ENCODE measurements at regions not wholly inside any gene's neighbourhood (a gene's known extent, or its start where the extent isn't known, plus 50 kb on each side); places are given as distances from the start of the nearest gene placed in this dataset.
"Not testable (repeated sequence)": the region's sequence is repeated elsewhere in the genome, so short reads cannot be mapped to it uniquely, and the experiment has no call there.

DNA sequence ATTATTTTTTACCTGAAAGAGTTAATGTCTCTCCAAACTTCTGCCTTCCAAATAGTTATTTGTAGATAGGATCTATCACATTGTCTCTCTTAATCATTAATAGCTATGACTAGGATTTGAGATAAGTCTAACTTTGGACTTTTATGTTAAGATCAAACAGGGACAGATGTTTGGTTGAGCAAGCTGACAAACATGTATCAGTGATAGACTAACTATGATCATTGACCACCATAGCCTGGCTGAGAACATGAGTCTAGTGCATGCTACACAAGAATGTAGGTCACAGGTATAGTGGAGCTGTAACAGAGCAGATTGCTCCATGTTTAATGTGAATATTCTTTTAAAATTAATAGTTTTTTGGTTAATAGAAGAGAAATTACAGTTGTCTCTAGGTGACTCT is 52.0 kb downstream of the SYT15B start:
- DNase-seq (ENCODE audit: low spot score): not testable (repeated sequence)
- peak; percentile 78 for ATAC-seq

DNA sequence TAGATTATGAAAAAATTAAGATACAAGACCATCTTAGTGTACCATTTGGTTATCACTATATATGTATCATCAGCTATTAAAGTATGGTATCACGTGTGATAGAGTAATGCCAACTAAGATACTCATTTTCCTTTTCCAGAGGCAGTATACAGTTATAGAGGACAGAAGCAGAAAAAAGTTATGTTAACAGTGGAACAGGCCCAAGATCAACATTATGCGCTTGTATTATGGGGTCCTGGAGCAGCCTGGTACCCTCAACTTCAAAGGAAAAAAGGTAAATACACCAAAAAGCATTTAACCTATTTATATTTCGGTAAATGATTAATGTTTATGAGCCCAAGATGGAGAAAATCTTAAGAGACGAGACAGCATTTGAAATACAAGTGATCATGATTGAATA is 52.9 kb downstream of the SYT15B start:
- DNase-seq (ENCODE audit: low spot score): not testable (repeated sequence)
- ATAC-seq: peak; percentile 11

GRCh38 chr10:47705698-47706414 is 57.5 kb downstream of the SYT15B start:
- ATAC-seq: peak; percentile 89
- peak; percentile 92 for DNase-seq (ENCODE audit: low spot score)

DNA sequence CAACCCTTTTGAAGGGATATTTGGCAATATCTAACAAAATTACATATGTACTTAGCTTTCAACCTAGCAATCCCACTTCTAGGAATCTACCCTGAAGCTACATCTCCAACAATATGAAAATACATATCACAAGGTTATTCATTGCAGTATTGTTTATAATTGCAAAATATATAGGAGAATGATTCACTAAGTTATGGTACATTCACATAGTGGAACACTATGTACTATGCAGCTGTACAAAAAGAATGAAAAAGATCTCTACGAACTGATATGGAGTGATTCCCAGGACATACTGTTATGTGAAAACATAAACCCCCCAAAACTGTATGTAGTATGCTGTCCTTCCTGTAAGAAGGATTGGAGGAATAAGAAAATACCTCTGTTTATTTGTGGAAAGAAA is 62.1 kb downstream of the SYT15B start:
- DNase-seq (ENCODE audit: low spot score); ATAC-seq: not testable (repeated sequence)

DNA sequence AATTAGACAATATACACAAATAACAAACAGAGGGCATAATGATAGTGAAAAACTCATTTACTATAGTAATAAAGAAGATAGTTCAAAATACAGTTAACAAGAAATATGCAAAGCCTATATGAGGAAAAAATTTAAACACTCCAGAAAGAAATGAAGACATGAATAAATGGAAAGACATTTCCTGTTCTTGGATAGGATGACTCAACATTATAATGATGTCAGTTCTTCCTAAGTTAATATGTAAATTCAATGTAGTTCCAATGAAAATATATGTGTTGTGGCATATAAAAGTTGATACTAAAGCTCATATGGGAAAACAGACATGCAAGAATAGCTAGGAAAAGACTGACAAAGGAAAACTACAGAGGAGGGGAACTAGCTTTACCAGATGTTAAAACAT is 63.5 kb downstream of the SYT15B start:
- not testable (repeated sequence) for DNase-seq (ENCODE audit: low spot score); ATAC-seq

DNA sequence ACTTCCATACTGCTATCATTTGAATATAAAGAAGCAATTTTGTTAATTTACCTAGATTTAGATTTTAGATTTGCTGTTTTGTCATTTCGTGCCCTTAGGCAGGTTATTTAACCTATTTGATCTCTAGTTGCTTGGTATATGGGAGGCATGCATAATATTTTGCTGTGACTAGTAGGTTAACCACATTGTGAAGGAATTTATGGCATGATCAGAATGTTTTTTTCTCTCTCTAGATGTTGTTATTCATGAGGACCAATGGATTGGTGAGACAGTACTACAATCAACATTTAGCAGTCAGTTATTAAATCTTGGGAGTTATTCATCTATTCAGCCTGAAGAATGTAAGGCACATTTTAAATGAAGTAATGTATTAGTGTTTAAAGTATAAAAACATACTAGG is 67.2 kb downstream of the SYT15B start:
- DNase-seq (ENCODE audit: low spot score); ATAC-seq: not testable (repeated sequence)

- not testable (repeated sequence) for DNase-seq (ENCODE audit: low spot score); ATAC-seq
These were observed 68.2 kb downstream of the SYT15B start for GRCh38 chr10:47695149-47695548.

DNA sequence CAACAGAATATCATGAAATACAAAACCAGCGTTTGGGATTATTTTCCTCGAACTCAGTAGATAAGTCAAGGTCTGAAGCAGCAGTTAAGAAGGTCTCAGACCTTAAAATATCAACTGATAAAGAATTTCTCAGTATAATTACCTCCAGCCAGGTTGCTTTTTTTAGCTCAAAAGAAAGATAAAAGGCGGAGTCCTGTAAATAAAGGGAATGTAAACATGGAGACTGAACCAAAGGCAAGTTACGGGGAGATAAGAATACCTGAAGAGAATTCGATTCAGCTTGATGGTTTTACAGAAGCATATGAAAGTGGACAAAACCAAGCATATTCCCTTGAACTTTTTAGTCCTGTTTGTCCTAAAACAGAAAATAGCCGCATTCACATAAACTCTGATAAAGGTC is 73.1 kb downstream of the SYT15B start:
- ATAC-seq; DNase-seq (ENCODE audit: low spot score): not testable (repeated sequence)

DNA sequence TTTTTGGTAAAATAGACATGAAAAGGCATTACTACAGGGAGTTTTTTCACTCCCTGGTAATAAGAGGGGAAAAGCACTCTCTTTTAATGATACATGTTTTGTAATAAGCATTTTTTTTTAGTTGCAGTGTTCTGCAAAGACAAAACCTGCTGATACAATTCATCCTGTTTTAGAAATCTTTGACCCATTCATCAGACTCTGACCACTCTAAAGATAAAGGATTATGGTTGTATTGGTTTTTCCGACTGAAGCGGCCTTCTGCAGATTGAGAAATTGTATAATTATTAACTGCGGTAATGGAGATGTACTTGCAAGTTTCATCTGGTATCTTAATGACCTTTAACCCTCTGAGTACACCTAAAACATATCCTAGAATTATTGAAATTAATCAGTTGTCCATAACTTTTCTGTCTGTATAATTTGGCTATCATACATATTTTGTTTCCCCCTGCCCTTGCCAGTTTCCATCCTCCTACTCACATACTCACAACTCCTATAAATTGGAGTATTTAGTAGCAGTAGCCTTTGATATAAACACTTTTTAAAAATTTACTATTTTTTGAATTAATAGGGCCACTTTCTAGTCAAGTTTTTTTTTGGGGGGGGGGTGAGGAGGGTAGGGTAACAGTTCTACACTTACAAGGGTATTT is 79.4 kb downstream of the SYT15B start:
- peak; percentile 49 for ATAC-seq
- DNase-seq (ENCODE audit: low spot score): not testable (repeated sequence)

DNA sequence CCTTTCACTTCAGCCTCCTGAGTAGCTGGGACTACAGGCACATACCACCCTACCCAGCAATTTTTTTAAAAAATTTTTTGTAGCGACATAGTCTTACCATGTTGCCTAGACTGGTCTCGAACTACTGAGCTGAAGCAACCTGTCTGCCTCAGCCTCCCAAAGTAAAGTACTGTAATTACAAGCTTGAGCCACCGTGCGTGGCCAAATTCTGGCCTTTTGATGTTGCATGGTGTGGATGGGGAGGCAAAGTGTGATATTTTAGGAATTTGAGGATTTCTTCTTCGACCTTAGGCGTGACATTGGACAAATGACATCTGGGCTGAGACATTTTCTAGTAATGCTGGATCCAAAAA is 81.8 kb downstream of the SYT15B start:
- ATAC-seq: not testable (repeated sequence)

DNA sequence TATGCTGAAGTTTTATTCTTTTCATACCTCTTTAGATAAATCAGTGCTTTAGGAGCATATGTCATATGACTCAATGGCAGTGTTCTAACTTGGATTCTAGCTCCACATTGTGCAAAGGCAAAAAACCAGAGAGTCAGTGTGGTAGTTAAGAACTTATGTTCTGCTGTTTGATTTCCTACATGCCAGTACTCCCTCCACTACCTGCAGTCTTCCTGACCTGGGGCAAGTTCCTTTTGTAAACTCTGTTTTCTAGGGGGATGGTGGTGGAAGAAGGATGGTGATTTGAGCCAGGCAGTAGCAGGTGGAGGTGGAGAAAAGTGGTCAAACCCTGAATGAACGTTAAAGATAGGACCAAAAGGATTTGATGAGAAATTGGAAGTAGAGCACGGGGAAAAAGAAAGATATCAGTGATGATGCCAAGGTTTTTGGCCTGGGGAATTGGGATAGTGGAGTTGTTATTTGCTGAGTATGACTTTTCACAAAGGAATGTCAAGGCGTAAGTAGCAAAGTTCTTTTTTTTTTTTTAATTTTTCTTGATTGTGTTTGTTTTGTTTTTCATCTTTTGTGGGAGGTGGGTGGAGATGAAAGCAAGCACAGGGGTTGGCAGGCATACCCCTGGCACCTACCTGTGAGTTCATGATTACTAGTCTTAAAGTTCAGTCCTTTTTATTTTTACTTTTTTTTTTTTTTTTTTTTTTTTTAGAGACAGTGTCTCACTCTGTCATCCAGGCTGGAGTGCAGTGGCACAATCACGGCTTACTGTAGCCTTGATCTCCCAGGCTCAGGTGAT is 82.3 kb downstream of the SYT15B start:
- not testable (repeated sequence) for DNase-seq (ENCODE audit: low spot score)
- ATAC-seq: peak; percentile 37

More for the DNA sequence above, 81.8 kb downstream of the SYT15B start:
- not testable (repeated sequence) for DNase-seq (ENCODE audit: low spot score)

GRCh38 chr10:47676102-47676501 is 87.3 kb downstream of the SYT15B start:
- not testable (repeated sequence) for ATAC-seq; DNase-seq (ENCODE audit: low spot score)

GRCh38 chr10:47675577-47675976 is 87.8 kb downstream of the SYT15B start:
- ATAC-seq; DNase-seq (ENCODE audit: low spot score): not testable (repeated sequence)

DNA sequence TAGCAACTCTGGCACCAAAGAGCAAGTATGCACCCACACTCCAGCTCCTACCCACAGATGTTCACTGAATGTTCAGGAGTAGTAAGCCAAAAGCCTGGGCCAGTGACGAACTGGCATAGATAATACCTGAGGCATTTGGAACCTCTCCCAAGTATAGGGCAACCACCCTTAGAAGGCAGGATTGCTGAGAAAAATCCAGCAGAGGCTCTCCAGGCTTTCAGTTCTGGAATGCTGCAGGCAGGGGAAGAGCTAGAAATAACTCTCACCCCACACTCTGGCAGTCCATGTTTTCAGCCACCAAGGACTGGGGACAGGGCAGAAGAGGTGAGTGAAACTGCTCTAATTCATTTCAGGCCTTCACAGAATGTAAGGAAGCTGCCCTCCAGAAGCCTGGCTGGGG is 90.3 kb downstream of the SYT15B start:
- peak; percentile 87 for ATAC-seq
- DNase-seq (ENCODE audit: low spot score): not testable (repeated sequence)

GRCh38 chr10:47670857-47671256 is 92.5 kb downstream of the SYT15B start:
- ATAC-seq; DNase-seq (ENCODE audit: low spot score): not testable (repeated sequence)

GRCh38 chr10:47661955-47662577 is 101.3 kb downstream of the SYT15B start:
- not testable (repeated sequence) for DNase-seq (ENCODE audit: low spot score)
- peak; percentile 83 for ATAC-seq

DNA sequence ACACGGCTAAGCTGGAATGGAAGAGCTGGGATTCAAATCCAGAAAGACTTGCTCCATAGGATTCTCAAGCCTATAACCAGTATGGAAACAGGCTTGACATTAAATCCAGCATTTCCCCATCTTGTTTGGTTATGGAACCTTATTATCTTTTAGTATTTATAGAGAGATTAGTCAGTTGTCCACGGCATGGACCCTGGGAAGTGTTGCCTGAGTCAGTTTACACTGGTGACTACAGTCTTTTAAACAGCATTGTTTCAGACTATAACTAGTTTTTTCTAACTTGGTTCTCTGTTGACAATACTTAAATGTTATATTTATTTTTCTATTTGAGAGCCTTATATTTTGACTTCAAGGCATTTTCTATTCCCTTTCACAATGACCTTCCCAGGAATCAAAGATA is 106.7 kb downstream of the SYT15B start:
- not testable (repeated sequence) for DNase-seq (ENCODE audit: low spot score); ATAC-seq

DNA sequence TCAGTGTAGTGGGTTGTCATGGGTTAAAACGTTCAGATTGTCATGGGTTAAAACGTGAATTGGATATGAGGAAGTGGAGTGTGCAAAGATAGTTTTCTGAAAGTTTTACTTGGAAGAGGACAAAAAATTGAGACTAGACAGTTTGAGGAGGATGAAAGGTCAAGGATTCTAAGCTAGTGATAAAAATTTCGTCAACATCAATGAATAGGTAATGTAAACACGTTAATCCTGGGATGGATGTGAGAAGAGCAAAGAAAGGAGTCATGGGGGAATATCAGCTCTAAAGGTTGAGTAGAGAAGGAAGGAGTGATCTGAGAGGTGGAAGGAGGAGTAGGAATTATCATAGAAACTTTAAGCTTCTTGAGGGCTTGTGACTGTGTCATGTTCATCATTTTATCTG is 109.2 kb downstream of the SYT15B start:
- DNase-seq (ENCODE audit: low spot score); ATAC-seq: not testable (repeated sequence)

DNA sequence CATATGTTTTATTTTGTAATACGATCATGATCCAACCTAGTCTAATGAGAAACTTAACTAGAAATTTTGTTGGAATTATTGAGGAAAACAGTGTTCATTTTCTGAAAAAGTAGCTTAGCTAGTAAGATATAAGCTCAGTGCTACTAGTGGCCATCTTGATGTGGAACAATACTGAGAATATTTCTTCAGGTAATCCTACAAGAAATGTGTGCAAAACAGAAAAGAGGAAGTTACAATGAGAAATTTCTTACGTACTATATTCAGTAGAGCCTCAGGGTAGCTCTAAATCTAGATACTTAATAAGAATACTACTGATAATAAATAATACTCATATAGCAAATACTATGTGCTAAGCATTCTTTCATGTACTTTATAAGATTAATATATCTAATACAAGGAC is 114.8 kb downstream of the SYT15B start:
- ATAC-seq; DNase-seq (ENCODE audit: low spot score): not testable (repeated sequence)

GRCh38 chr10:47647523-47648101 is 115.8 kb downstream of the SYT15B start:
- ATAC-seq; DNase-seq (ENCODE audit: low spot score): not testable (repeated sequence)

Data from left lobe of liver (tissue), 2 donors.